Endothelial cell of umbilical vein (primary cell): ENCODE measurements at regions not wholly inside any gene's neighbourhood (a gene's known extent, or its start where the extent isn't known, plus 50 kb on each side); places are given as distances from the start of the nearest gene placed in this dataset.

Source experiments
- BruUV-seq: library from RNA; stranded (reverse); fragments of 400-500 nt; replicated peaks from 2 replicates; lab custom pipeline; 2021; lab: Mats Ljungman, UMichigan
- CTCF ChIA-PET: fragments of 300-600, 350-600 bp; sonication (Branson Sonifier 250); formaldehyde crosslinking; loops from one replicate; lab custom pipeline; 2021; ENCODE audit warnings: antibody characterized with exemption, inconsistent platforms; lab: Charles Lee
- POLR2A ChIA-PET: fragments of 300-600, 350-600 bp; sonication (Branson Sonifier 250); formaldehyde crosslinking; loops from one replicate; lab custom pipeline; 2021; ENCODE audit warnings: antibody characterized with exemption, inconsistent platforms; lab: Charles Lee
- DNase-seq: peaks from one replicate; pipeline ENCODE4 v3.0.0-alpha.2; 2011; ENCODE audit warnings: low read depth, low spot score
- FAIRE-seq: peaks from 2 replicates; lab custom pipeline; 2011; peaks lifted over from hg19 to GRCh38; lab: Jason Lieb, UNC
- H2AFZ ChIP-seq: 2 replicates; pipeline ENCODE4 v1.6.0; 2012; ENCODE audit warnings: low read depth, low read length, control low read depth, inconsistent platforms
- H3K27ac ChIP-seq: 2 replicates; pipeline ENCODE4 v1.5.1; 2011; ENCODE audit warnings: low read depth, mild to moderate bottlenecking, control low read depth, low read length, moderate library complexity; ENCODE audit not compliant: insufficient read depth
- H3K27me3 ChIP-seq, 2 experiments: 2 replicates each; pipeline versions ENCODE4 v1.6.0 to v1.6.1; 2011; ENCODE audit warnings: low read length in 2 of 2, mixed read lengths in 1 of 2; ENCODE audit not compliant: control insufficient read depth in 2 of 2, insufficient read depth in 2 of 2
- H3K36me3 ChIP-seq, 2 experiments: 2 replicates in 1 of 2; 3 replicates in 1 of 2; pipeline ENCODE4 v1.5.1; 2011; ENCODE audit warnings: low read length in 2 of 2, mild to moderate bottlenecking in 1 of 2, moderate library complexity in 1 of 2; ENCODE audit not compliant: control insufficient read depth in 2 of 2, insufficient read depth in 2 of 2; ENCODE audit errors: extremely low read depth in 1 of 2
- H3K4me1 ChIP-seq: 3 replicates; pipeline ENCODE4 v1.5.1; 2011; ENCODE audit warnings: mild to moderate bottlenecking, low read length; ENCODE audit not compliant: control insufficient read depth, insufficient read depth; ENCODE audit errors: extremely low read depth
- H3K4me2 ChIP-seq: 2 replicates; pipeline ENCODE4 v1.6.1; 2011; ENCODE audit warnings: low read length, control low read depth, mixed read lengths; ENCODE audit not compliant: insufficient read depth
- H3K4me3 ChIP-seq, 3 experiments: fragments of 200-600 bp in 1 of 3; sonication (generic), shearing (Covaris generic) in 1 of 3; replicated peaks in 1 of 3; 2 replicates each; pipeline ENCODE4 v1.5.1; 2011 to 2016; ENCODE audit warnings: control low read depth in 3 of 3, low read length in 3 of 3, mild to moderate bottlenecking in 2 of 3, inconsistent platforms in 1 of 3, low read depth in 1 of 3, moderate library complexity in 1 of 3; ENCODE audit not compliant: insufficient read depth in 1 of 3
- H3K79me2 ChIP-seq: 2 replicates; pipeline ENCODE4 v1.6.0; 2012; ENCODE audit warnings: low read length, inconsistent platforms; ENCODE audit not compliant: control insufficient read depth, insufficient read depth
- H3K9ac ChIP-seq: replicated peaks from 2 replicates; pipeline ENCODE3; 2011; ENCODE audit warnings: low read length, control low read depth; ENCODE audit not compliant: insufficient read depth; ENCODE audit errors: extremely low read depth
- H3K9me1 ChIP-seq: replicated peaks from 3 replicates; pipeline ENCODE4 v1.6.0; 2011; ENCODE audit warnings: mild to moderate bottlenecking, low read length; ENCODE audit not compliant: control insufficient read depth, insufficient read depth; ENCODE audit errors: extremely low read depth
- H3K9me3 ChIP-seq: replicated peaks from 2 replicates; pipeline ENCODE4 v1.5.1; 2012; ENCODE audit warnings: low read length, inconsistent platforms; ENCODE audit not compliant: control insufficient read depth, insufficient read depth
- H4K20me1 ChIP-seq: replicated peaks from 2 replicates; pipeline ENCODE3; 2011; ENCODE audit warnings: mild to moderate bottlenecking, low read length; ENCODE audit not compliant: control insufficient read depth, insufficient read depth; ENCODE audit errors: extremely low read depth
- CTCF ChIP-seq, 2 donors: IDR thresholded peaks; 1 replicate in 1 of 2; 2 replicates in 1 of 2; pipeline ENCODE4 v1.5.1; 2011; ENCODE audit warnings: low read length in 2 of 2, mild to moderate bottlenecking in 2 of 2, moderate library complexity in 2 of 2, control low read depth in 1 of 2, inconsistent platforms in 1 of 2, low read depth in 1 of 2; ENCODE audit not compliant: insufficient read depth in 1 of 2; ENCODE audit errors: extremely low read depth in 1 of 2
- EZH2 ChIP-seq: IDR thresholded peaks from 2 replicates; pipeline ENCODE4 v1.6.1; 2012; ENCODE audit warnings: borderline replicate concordance, low read depth, mild to moderate bottlenecking, moderate library complexity, low read length, inconsistent platforms; ENCODE audit not compliant: severe bottlenecking
- FOS ChIP-seq: IDR thresholded peaks from 2 replicates; pipeline ENCODE4 v1.6.1; 2011; ENCODE audit warnings: mild to moderate bottlenecking, low read length, moderate library complexity, borderline replicate concordance; ENCODE audit not compliant: insufficient read depth
- GATA2 ChIP-seq: IDR thresholded peaks from 2 replicates; pipeline ENCODE4 v1.7.0; 2011; ENCODE audit warnings: low read depth, mild to moderate bottlenecking, moderate library complexity, mixed read lengths, low read length; ENCODE audit not compliant: insufficient read length, insufficient read depth
- JUN ChIP-seq: IDR thresholded peaks from 2 replicates; pipeline ENCODE4 v1.6.1; 2011; ENCODE audit warnings: borderline replicate concordance, low read depth; ENCODE audit not compliant: insufficient read length, insufficient read depth
- MYC ChIP-seq: IDR thresholded peaks from one replicate; pipeline ENCODE4 v1.6.1; 2011; ENCODE audit warnings: mild to moderate bottlenecking, low read depth, low read length
- POLR2A ChIP-seq: IDR thresholded peaks from 2 replicates; pipeline ENCODE4 v1.6.1; 2012; ENCODE audit warnings: low read depth, mild to moderate bottlenecking, control low read depth, low read length
- POLR2AphosphoS5 ChIP-seq: IDR thresholded peaks from 2 replicates; pipeline ENCODE4 v1.6.1; 2012; ENCODE audit warnings: low read depth, mild to moderate bottlenecking, control low read depth, low read length, moderate library complexity; ENCODE audit not compliant: insufficient read depth
- dilution Hi-C: fragments of 300-500 bp; cut with MboI; formaldehyde crosslinking; loops from one replicate; pipeline ENCODE4 v1.15.0; 2019; ENCODE audit warnings: low sequenced_read_pairs; ENCODE audit not compliant: extremely low pct_ligation_motif_present
- intact Hi-C: fragments of 100-400 bp; cut with micrococcal nuclease; formaldehyde crosslinking; loops from one replicate; pipeline ENCODE4 v1.10.0; 2022
- TF ChIP-seq, protein P1 (sequence below): IDR thresholded peaks from 2 replicates; pipeline ENCODE4 v1.6.1; 2011; ENCODE audit not compliant: insufficient read depth, insufficient read length

- Histone ChIP-seq H3K4me2 (no peak overlapping the region), H3K27me3 (no peaks in the 10 kb centered on the region), H3K9me3 (peaks cover 1% of the 10 kb centered on the region), H3K9me1 (no peaks in the 10 kb centered on the region), H3K79me2 (no peaks in the 10 kb centered on the region), H3K27ac (no peak overlapping the region), H3K4me1 (no peaks in the 10 kb centered on the region), H3K36me3 (no peaks in the 10 kb centered on the region), H3K9ac (no peak overlapping the region), H4K20me1 (no peaks in the 10 kb centered on the region), H2AFZ (no peak overlapping the region), H3K4me3 (no peak overlapping the region)
- FAIRE-seq = no peak
- no TSS peak for BruUV-seq
- DNase-seq = no peak
- intact Hi-C loops = no loop called here
- dilution Hi-C loops = no loop called here
- TF ChIP-seq, protein P1, sequence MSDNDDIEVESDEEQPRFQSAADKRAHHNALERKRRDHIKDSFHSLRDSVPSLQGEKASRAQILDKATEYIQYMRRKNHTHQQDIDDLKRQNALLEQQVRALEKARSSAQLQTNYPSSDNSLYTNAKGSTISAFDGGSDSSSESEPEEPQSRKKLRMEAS = no peak
- no peak for TF ChIP-seq POLR2A
- TF ChIP-seq POLR2AphosphoS5 = no peak
- no peak for TF ChIP-seq EZH2
- no peak for TF ChIP-seq JUN
- no peak for TF ChIP-seq MYC
- TF ChIP-seq CTCF (IDR thresholded peaks at IDR 0.05; ENCODE audit: extremely low read depth in 1 of 2, insufficient read depth in 1 of 2, low read depth in 1 of 2, low read length in 2 of 2) = no peak
- TF ChIP-seq FOS = no peak
- no peak for TF ChIP-seq GATA2
- ChIA-PET POLR2A (no interaction called here), CTCF (no interaction called here)
Measured at GRCh38 chr2:14843507-14844204, 211.1 kb downstream of the LRATD1 start.
